ENCODE measurements at regions not wholly inside any gene's neighbourhood (a gene's known extent, or its start where the extent isn't known, plus 50 kb on each side); places are given as distances from the start of the nearest gene placed in this dataset.

DNA sequence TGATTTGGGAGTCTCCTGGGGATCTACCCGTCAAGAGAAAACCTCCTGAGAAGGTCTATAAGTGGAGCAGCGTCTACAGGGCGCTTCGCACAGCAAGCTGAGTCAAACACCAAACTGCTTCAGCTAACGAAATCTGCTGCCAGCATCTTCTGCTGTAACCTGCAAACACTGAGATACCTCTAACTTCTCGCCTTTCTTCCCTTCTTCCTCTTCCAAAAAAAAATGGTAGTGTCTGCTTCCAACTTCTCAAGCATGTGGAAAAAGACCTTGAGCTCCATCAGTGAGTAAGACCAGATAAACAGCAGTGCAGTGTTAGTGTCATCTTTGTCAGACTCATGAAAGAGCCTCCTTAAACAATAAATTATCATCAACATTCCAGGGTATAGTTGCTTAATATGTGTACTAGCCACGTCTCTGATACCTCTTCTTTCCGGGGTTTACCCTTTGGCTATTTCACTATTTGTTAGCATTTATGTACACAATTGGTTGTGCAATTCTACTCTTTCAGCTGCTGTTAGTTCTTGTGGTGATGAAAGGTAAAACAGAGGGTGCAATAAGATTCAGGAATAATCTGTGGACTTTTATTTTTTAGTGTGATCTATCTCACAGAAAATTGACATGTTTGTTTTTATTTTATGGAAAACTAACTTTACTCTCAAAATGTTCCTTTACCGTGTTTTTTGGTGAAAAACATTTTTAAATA, 81.6 kb downstream of the LLPH start (continued):
- TF ChIP-seq ZSCAN21 (CRISPR knock-in tag; IDR thresholded peaks at IDR 0.05; ENCODE audit: borderline replicate concordance) (no peak), ZNF510 (CRISPR knock-in tag; IDR thresholded peaks at IDR 0.05; ENCODE audit: low read depth) (no peak), KLF16 (CRISPR knock-in tag; IDR thresholded peaks at IDR 0.05) (peak in 1 of 2 experiments; percentile 91; a peak in 1 of 4 replicates), NCOA1 (CRISPR knock-in tag; IDR thresholded peaks at IDR 0.05) (no peak), FOXJ3 (CRISPR knock-in tag; IDR thresholded peaks at IDR 0.05; ENCODE audit: borderline replicate concordance) (peak; percentile 98), ZNF761 (CRISPR knock-in tag; conservative IDR thresholded peaks at IDR 0.05) (0 out of 2 replicates have a peak, but pooled peaks have one; percentile 73), ZNF180 (CRISPR knock-in tag; IDR thresholded peaks at IDR 0.05; ENCODE audit: borderline replicate concordance, low read depth) (no peak), TRIM24 (CRISPR knock-in tag; IDR thresholded peaks at IDR 0.05) (0 out of 2 replicates have a peak, but pooled peaks have one; percentile 9), ZNF33B (CRISPR knock-in tag; IDR thresholded peaks at IDR 0.05) (no peak), GABPA (IDR thresholded peaks at IDR 0.05; ENCODE audit: low read depth, low read length) (no peak), GABPA (CRISPR knock-in tag; IDR thresholded peaks at IDR 0.05; ENCODE audit: low read depth) (0 out of 2 replicates have a peak, but pooled peaks have one; percentile 44), ZBTB7A (CRISPR knock-in tag; IDR thresholded peaks at IDR 0.05) (no peak), ZNF12 (CRISPR knock-in tag; IDR thresholded peaks at IDR 0.05) (peak; percentile 78; the same call in 1 of the 2 replicates), NFYB (CRISPR knock-in tag; IDR thresholded peaks at IDR 0.05) (no peak)
- TF ChIP-seq, protein P1, sequence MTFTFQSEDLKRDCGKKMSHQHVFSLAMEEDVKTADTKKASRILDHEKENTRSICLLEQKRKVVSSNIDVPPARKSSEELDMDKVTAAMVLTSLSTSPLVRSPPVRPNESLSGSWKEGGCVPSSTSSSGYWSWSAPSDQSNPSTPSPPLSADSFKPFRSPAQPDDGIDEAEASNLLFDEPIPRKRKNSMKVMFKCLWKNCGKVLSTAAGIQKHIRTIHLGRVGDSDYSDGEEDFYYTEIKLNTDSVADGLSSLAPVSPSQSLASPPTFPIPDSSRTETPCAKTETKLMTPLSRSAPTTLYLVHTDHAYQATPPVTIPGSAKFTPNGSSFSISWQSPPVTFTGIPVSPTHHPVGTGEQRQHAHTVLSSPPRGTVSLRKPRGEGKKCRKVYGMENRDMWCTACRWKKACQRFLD (CRISPR knock-in tag; IDR thresholded peaks at IDR 0.05; ENCODE audit: borderline replicate concordance) = no peak
- TF ChIP-seq, protein P2, sequence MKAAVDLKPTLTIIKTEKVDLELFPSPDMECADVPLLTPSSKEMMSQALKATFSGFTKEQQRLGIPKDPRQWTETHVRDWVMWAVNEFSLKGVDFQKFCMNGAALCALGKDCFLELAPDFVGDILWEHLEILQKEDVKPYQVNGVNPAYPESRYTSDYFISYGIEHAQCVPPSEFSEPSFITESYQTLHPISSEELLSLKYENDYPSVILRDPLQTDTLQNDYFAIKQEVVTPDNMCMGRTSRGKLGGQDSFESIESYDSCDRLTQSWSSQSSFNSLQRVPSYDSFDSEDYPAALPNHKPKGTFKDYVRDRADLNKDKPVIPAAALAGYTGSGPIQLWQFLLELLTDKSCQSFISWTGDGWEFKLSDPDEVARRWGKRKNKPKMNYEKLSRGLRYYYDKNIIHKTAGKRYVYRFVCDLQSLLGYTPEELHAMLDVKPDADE (CRISPR knock-in tag; IDR thresholded peaks at IDR 0.05) = no peak
- TF ChIP-seq, protein P3, sequence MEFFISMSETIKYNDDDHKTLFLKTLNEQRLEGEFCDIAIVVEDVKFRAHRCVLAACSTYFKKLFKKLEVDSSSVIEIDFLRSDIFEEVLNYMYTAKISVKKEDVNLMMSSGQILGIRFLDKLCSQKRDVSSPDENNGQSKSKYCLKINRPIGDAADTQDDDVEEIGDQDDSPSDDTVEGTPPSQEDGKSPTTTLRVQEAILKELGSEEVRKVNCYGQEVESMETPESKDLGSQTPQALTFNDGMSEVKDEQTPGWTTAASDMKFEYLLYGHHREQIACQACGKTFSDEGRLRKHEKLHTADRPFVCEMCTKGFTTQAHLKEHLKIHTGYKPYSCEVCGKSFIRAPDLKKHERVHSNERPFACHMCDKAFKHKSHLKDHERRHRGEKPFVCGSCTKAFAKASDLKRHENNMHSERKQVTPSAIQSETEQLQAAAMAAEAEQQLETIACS (CRISPR knock-in tag; IDR thresholded peaks at IDR 0.05) = no peak
- TF ChIP-seq, protein P4, sequence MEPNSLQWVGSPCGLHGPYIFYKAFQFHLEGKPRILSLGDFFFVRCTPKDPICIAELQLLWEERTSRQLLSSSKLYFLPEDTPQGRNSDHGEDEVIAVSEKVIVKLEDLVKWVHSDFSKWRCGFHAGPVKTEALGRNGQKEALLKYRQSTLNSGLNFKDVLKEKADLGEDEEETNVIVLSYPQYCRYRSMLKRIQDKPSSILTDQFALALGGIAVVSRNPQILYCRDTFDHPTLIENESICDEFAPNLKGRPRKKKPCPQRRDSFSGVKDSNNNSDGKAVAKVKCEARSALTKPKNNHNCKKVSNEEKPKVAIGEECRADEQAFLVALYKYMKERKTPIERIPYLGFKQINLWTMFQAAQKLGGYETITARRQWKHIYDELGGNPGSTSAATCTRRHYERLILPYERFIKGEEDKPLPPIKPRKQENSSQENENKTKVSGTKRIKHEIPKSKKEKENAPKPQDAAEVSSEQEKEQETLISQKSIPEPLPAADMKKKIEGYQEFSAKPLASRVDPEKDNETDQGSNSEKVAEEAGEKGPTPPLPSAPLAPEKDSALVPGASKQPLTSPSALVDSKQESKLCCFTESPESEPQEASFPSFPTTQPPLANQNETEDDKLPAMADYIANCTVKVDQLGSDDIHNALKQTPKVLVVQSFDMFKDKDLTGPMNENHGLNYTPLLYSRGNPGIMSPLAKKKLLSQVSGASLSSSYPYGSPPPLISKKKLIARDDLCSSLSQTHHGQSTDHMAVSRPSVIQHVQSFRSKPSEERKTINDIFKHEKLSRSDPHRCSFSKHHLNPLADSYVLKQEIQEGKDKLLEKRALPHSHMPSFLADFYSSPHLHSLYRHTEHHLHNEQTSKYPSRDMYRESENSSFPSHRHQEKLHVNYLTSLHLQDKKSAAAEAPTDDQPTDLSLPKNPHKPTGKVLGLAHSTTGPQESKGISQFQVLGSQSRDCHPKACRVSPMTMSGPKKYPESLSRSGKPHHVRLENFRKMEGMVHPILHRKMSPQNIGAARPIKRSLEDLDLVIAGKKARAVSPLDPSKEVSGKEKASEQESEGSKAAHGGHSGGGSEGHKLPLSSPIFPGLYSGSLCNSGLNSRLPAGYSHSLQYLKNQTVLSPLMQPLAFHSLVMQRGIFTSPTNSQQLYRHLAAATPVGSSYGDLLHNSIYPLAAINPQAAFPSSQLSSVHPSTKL (CRISPR knock-in tag; IDR thresholded peaks at IDR 0.05) = peak; percentile 99
- TF ChIP-seq, protein P5, sequence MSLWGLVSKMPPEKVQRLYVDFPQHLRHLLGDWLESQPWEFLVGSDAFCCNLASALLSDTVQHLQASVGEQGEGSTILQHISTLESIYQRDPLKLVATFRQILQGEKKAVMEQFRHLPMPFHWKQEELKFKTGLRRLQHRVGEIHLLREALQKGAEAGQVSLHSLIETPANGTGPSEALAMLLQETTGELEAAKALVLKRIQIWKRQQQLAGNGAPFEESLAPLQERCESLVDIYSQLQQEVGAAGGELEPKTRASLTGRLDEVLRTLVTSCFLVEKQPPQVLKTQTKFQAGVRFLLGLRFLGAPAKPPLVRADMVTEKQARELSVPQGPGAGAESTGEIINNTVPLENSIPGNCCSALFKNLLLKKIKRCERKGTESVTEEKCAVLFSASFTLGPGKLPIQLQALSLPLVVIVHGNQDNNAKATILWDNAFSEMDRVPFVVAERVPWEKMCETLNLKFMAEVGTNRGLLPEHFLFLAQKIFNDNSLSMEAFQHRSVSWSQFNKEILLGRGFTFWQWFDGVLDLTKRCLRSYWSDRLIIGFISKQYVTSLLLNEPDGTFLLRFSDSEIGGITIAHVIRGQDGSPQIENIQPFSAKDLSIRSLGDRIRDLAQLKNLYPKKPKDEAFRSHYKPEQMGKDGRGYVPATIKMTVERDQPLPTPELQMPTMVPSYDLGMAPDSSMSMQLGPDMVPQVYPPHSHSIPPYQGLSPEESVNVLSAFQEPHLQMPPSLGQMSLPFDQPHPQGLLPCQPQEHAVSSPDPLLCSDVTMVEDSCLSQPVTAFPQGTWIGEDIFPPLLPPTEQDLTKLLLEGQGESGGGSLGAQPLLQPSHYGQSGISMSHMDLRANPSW (CRISPR knock-in tag; IDR thresholded peaks at IDR 0.05; ENCODE audit: borderline replicate concordance) = no peak

Measured in HepG2 (cell line).